CD8-positive, alpha-beta memory T cell (primary cell): ENCODE measurements at regions not wholly inside any gene's neighbourhood (a gene's known extent, or its start where the extent isn't known, plus 50 kb on each side); places are given as distances from the start of the nearest gene placed in this dataset.
A peak's percentile ranks its signal among the peaks of the same experiment; 100 is the strongest.

Experiments
- CTCF ChIA-PET: fragments of 350-600 bp; sonication (Branson Sonifier 250); formaldehyde crosslinking; loops from one replicate; lab custom pipeline; 2021; ENCODE audit warnings: antibody characterized with exemption; lab: Charles Lee
- POLR2A ChIA-PET: fragments of 350-600 bp; sonication (Branson Sonifier 250); formaldehyde crosslinking; loops from one replicate; lab custom pipeline; 2021; ENCODE audit warnings: antibody characterized with exemption; lab: Charles Lee
- DNase-seq, 5 donors: peaks; one replicate each; pipeline versions ENCODE4 v3.0.0 to v3.0.0-alpha.2; 2020 to 2022; ENCODE audit warnings: mixed read lengths in 1 of 5
- H3K27ac ChIP-seq: one replicate; pipeline ENCODE4 v1.7.0; 2013; ENCODE audit warnings: low read depth, mild to moderate bottlenecking, low read length, moderate library complexity
- H3K27me3 ChIP-seq: 2 replicates; pipeline ENCODE4 v1.7.0; 2013; ENCODE audit warnings: low read length, mild to moderate bottlenecking; ENCODE audit not compliant: insufficient read depth, poor library complexity, severe bottlenecking
- H3K36me3 ChIP-seq: 2 replicates; pipeline ENCODE4 v1.7.0; 2013; ENCODE audit warnings: mild to moderate bottlenecking, low read length, moderate library complexity; ENCODE audit not compliant: insufficient read depth
- H3K4me1 ChIP-seq: 2 replicates; pipeline ENCODE4 v1.7.0; 2013; ENCODE audit warnings: mild to moderate bottlenecking, low read length, moderate library complexity; ENCODE audit not compliant: insufficient read depth
- H3K4me3 ChIP-seq: 2 replicates; pipeline ENCODE4 v1.7.0; 2013; ENCODE audit warnings: mild to moderate bottlenecking, low read length
- H3K9me3 ChIP-seq: 2 replicates; pipeline ENCODE4 v1.7.0; 2013; ENCODE audit warnings: mild to moderate bottlenecking, low read length
- H3K27ac Mint-ChIP-seq, 8 donors: one replicate each; pipeline ENCODE4 v1.8.0; 2020 to 2021; ENCODE audit warnings: mixed read lengths in 8 of 8, mild to moderate bottlenecking in 6 of 8, inconsistent platforms in 3 of 8, moderate library complexity in 3 of 8
- H3K27me3 Mint-ChIP-seq, 2 donors: one replicate each; pipeline ENCODE4 v1.8.0; 2020 to 2021; ENCODE audit warnings: mixed read lengths in 2 of 2, mild to moderate bottlenecking in 1 of 2, moderate library complexity in 1 of 2
- H3K36me3 Mint-ChIP-seq, 3 donors: one replicate each; pipeline ENCODE4 v1.8.0; 2020 to 2021; ENCODE audit warnings: mixed read lengths in 3 of 3, inconsistent platforms in 1 of 3, mild to moderate bottlenecking in 1 of 3
- H3K4me1 Mint-ChIP-seq, 3 donors: one replicate each; pipeline ENCODE4 v1.8.0; 2020 to 2021; ENCODE audit warnings: mixed read lengths in 3 of 3, inconsistent platforms in 1 of 3, mild to moderate bottlenecking in 1 of 3
- H3K4me3 Mint-ChIP-seq, 7 donors: one replicate each; pipeline ENCODE4 v1.8.0; 2020 to 2021; ENCODE audit warnings: mixed read lengths in 7 of 7, mild to moderate bottlenecking in 6 of 7, moderate library complexity in 4 of 7, inconsistent platforms in 2 of 7
- H3K9me3 Mint-ChIP-seq, 5 donors: one replicate each; pipeline ENCODE4 v1.8.0; 2020 to 2022; ENCODE audit warnings: mixed read lengths in 5 of 5, mild to moderate bottlenecking in 3 of 5, moderate library complexity in 2 of 5, inconsistent platforms in 1 of 5

DNA sequence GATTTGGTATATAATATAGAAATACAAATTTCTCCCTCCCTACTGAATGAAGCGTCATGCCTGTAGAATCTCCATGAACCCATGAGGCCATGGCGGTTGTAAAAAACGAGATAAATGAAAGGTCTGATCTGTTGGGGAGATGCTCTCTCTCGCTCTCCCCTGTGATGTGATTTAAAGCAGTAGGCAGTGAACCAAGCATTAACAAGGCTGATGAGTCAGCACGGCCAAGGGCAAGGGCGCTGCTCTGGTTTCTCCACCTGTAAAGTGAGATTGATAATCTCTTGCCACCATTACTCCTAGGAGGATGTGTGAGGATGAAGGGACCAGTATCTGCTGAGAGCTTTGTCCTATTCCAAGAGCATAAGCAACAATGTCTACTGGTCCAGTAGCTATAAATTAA, 553.3 kb downstream of the CMPK2 start:
- no peaks in the 10 kb centered on the region for H3K27me3 ChIP-seq
- ChIA-PET POLR2A (no interaction called here), CTCF (no interaction called here)
- H3K4me3 ChIP-seq = no peak overlapping the region
- H3K9me3 ChIP-seq = no peaks in the 10 kb centered on the region
- Mint-ChIP-seq H3K9me3 (peaks cover 0 to 8% (median 3%) of the 10 kb centered on the region in 5 donors), H3K27ac (no peak overlapping the region), H3K4me3 (no peak overlapping the region), H3K4me1 (no peaks in the 10 kb centered on the region), H3K36me3 (no peaks in the 10 kb centered on the region), H3K27me3 (peaks cover 0 to 3% of the 10 kb centered on the region in 2 donors)
- H3K27ac ChIP-seq = no peak overlapping the region
- H3K4me1 ChIP-seq = no peaks in the 10 kb centered on the region
- DNase-seq = no peak
- no peaks in the 10 kb centered on the region for H3K36me3 ChIP-seq

DNA sequence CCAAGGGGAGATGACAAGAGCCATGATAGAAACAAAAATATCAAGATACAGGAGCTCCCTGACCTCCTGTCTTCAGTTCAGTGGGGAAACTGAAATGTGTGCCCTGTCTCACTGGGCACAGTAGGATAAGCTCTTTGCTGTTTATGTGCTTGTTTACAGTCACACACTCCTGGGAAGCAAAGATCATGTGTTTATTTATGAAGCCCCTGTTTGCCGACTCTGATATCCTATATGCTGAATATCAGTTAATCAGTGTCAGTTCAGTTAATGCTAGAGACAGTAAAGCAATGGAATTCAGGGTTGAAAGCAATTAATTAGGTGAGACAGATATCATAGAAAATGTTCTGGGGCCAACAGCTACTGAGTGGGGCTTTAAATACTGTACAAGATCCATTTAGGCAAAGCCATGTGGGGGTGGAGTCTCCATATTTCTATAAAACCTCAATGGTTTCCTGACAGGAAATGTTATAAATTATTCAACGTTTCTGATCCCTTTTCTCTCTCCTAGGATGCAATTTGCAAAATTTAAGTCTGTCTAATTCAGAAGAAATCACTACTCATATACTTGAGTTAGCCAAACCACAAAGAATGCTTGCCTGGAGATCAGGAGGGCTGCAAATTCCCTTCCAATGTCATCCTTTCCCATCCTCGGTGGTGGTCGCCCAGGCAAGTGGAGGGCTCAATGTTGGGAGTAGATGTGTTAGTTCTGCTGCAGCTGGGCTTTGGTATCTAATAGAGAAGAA, 551.3 kb downstream of the CMPK2 start:
- CTCF ChIA-PET = no interaction called here
- H3K36me3 Mint-ChIP-seq = no peaks in the 10 kb centered on the region

DNA sequence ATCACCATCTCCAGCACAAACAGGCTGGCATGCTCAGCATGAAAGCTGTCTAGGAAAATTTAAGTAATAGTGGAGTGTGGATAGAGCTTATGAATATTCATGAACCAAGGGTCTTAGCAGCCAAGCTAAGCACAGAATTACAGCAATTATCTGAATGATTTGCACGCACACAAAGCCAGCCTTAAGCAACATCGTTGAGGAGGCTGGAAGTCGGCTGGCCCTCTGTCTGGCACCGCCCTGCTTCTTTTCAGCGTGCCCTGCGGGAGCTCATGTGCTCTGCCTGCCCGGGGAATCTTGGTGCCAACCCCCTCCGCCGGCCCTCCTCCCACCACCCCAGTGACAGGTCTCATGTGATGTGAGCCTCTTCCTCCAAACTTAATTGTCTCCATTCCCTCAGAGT, 540.1 kb downstream of the CMPK2 start:
- peaks cover under 1 to 19% (median 5%) of the 10 kb centered on the region in 5 donors for H3K9me3 Mint-ChIP-seq
- ChIA-PET POLR2A (no interaction called here), CTCF (no interaction called here)
- Histone ChIP-seq H3K9me3 (no peaks in the 10 kb centered on the region), H3K4me1 (no peaks in the 10 kb centered on the region), H3K27me3 (no peaks in the 10 kb centered on the region), H3K36me3 (no peaks in the 10 kb centered on the region), H3K27ac (no peak overlapping the region), H3K4me3 (no peak overlapping the region)
- no peaks in the 10 kb centered on the region for H3K36me3 Mint-ChIP-seq
- no peaks in the 10 kb centered on the region for H3K4me1 Mint-ChIP-seq
- no peak overlapping the region for H3K27ac Mint-ChIP-seq
- DNase-seq = no peak
- no peak overlapping the region for H3K4me3 Mint-ChIP-seq
- no peaks in the 10 kb centered on the region for H3K27me3 Mint-ChIP-seq

More for the DNA sequence above, 551.3 kb downstream of the CMPK2 start:
- Histone ChIP-seq H3K36me3 (no peaks in the 10 kb centered on the region), H3K4me1 (no peaks in the 10 kb centered on the region), H3K9me3 (no peaks in the 10 kb centered on the region), H3K27me3 (no peaks in the 10 kb centered on the region), H3K27ac (no peak overlapping the region), H3K4me3 (no peak overlapping the region)
- Mint-ChIP-seq H3K27ac (no peak overlapping the region), H3K4me1 (no peaks in the 10 kb centered on the region), H3K4me3 (no peak overlapping the region), H3K27me3 (peaks cover 0 to 4% of the 10 kb centered on the region in 2 donors), H3K9me3 (peaks cover 2 to 10% (median 5%) of the 10 kb centered on the region in 5 donors)
- DNase-seq = no peak
- POLR2A ChIA-PET = no interaction called here

DNA sequence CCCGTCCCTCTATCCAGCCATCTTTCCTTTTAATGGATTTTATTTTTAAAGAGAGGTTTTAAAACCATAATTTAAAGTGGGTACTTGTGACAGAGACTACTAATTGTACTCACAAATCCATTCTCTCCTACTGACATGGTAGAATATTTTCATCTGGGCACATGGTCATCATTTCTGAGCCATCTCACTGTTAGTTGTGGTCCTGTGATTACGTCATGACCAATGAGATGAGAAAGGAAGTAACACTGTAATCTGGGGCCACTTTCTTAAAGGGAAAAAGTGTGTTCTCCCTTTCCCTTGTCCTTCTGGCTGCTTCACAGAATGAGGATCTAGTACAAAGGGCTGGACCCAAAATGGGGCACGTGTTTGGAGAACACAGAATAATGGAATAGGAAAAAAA, 538.7 kb downstream of the CMPK2 start:
- Histone ChIP-seq H3K36me3 (no peaks in the 10 kb centered on the region), H3K4me3 (no peak overlapping the region), H3K27me3 (no peaks in the 10 kb centered on the region), H3K27ac (no peak overlapping the region), H3K4me1 (no peaks in the 10 kb centered on the region), H3K9me3 (no peaks in the 10 kb centered on the region)
- Mint-ChIP-seq H3K4me1 (no peaks in the 10 kb centered on the region), H3K4me3 (no peak overlapping the region), H3K27ac (no peak overlapping the region), H3K9me3 (peaks cover 2 to 13% (median 7%) of the 10 kb centered on the region in 5 donors), H3K36me3 (no peaks in the 10 kb centered on the region), H3K27me3 (no peaks in the 10 kb centered on the region)
- ChIA-PET POLR2A (no interaction called here), CTCF (no interaction called here)
- no peak for DNase-seq

DNA sequence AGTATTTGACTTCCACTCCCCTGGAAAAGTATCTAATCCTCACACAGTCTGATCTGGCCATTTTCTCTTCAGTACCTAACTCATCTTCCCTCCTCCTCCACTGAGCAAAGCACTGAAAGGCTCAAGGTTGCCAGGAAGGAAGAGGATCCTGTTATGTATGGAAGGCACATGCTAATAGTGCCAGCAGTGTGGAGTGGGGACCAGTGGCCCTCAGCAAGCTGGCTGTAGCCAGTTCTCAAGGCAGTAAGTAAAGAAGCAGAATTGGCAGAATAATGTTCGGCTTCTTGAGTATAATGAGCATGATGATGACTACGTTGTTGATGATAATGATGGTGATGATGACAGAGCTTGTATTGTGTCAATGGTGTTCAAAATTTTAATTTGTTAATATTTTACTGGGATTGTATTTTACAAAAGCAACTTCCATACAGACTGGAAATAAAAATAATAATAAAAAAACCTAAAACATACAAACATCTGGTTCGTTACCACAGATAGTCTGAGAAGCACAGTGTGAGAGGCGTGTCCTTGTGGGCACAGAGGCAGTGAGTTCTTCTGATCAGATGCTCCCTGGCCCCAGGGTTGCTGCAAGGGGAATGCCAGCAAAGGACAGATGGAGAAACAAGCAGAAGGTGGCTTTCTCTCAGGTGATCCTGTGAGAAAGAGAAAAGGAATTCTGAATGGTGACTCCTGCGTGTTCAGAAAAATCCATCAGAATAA, 528.8 kb downstream of the CMPK2 start:
- Mint-ChIP-seq H3K27ac (no peak overlapping the region), H3K4me1 (no peaks in the 10 kb centered on the region), H3K4me3 (peak overlapping the region in 1 of 7 donors; percentile 29), H3K9me3 (peaks cover 0 to 2% (median 0%) of the 10 kb centered on the region in 5 donors), H3K36me3 (no peaks in the 10 kb centered on the region), H3K27me3 (no peaks in the 10 kb centered on the region)
- ChIA-PET CTCF (no interaction called here), POLR2A (no interaction called here)
- Histone ChIP-seq H3K27me3 (no peaks in the 10 kb centered on the region), H3K4me1 (no peaks in the 10 kb centered on the region), H3K27ac (no peak overlapping the region), H3K4me3 (no peak overlapping the region), H3K9me3 (no peaks in the 10 kb centered on the region), H3K36me3 (no peaks in the 10 kb centered on the region)
- no peak for DNase-seq

DNA sequence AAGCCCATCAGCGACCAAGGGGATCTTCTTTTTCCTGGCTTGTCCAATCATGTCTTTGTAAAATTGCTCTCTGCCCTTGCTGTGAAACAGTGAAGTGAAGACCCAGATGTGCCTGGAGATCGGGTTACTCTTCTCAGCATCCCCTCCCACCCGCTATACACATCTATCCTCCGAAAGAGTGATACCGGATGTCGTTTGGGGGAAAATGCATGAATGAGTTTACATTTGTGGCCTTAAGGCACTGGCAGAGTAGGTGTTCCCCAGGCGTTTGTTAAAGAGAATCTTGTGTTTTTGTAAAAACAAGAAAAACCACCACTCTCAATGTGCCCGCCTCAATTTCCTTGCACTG, 528.3 kb downstream of the CMPK2 start:
- no peaks in the 10 kb centered on the region for H3K36me3 ChIP-seq
- ChIA-PET POLR2A (no interaction called here), CTCF (no interaction called here)
- H3K9me3 Mint-ChIP-seq = no peaks in the 10 kb centered on the region
- peak overlapping the region in 1 of 7 donors; percentile 29 for H3K4me3 Mint-ChIP-seq
- H3K4me1 Mint-ChIP-seq = no peaks in the 10 kb centered on the region
- no peaks in the 10 kb centered on the region for H3K36me3 Mint-ChIP-seq
- H3K27me3 Mint-ChIP-seq = no peaks in the 10 kb centered on the region
- H3K27me3 ChIP-seq = no peaks in the 10 kb centered on the region
- no peak overlapping the region for H3K27ac Mint-ChIP-seq
- H3K4me3 ChIP-seq = no peak overlapping the region
- DNase-seq = no peak
- no peaks in the 10 kb centered on the region for H3K9me3 ChIP-seq
- H3K4me1 ChIP-seq = no peaks in the 10 kb centered on the region
- no peak overlapping the region for H3K27ac ChIP-seq

DNA sequence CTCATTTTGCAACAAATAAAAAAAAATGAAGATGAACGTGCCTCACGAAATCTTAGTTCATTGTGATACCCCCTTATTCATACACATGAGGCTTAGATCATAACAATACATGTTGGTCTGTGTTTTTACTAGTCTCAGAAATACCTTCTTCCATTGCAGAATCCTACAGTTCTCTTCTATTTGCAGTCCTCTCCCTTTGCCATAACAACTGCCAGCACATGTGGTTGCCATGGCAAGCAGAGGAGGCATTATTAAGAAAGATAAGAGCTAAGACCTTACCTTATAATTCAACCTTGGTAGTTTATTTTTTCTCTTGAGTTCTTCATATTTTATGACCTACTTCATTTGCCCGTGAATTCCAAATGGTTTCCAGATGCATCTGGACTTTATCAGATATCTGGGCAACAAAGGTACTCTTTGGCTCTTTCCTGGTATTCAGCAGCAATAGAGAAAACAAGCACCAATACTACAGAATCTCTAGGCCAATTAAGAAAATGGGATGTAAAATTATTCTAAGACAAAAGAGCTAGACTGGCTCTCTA, 524.0 kb downstream of the CMPK2 start:
- DNase-seq = no peak
- Mint-ChIP-seq H3K27me3 (no peaks in the 10 kb centered on the region), H3K4me3 (no peak overlapping the region), H3K4me1 (no peaks in the 10 kb centered on the region), H3K36me3 (no peaks in the 10 kb centered on the region), H3K9me3 (peaks cover 0 to 4% (median 0%) of the 10 kb centered on the region in 5 donors), H3K27ac (no peak overlapping the region)
- Histone ChIP-seq H3K27me3 (no peaks in the 10 kb centered on the region), H3K9me3 (no peaks in the 10 kb centered on the region), H3K36me3 (no peaks in the 10 kb centered on the region), H3K4me1 (no peaks in the 10 kb centered on the region), H3K4me3 (no peak overlapping the region), H3K27ac (no peak overlapping the region)
- CTCF ChIA-PET = no interaction called here
- POLR2A ChIA-PET = no interaction called here

DNA sequence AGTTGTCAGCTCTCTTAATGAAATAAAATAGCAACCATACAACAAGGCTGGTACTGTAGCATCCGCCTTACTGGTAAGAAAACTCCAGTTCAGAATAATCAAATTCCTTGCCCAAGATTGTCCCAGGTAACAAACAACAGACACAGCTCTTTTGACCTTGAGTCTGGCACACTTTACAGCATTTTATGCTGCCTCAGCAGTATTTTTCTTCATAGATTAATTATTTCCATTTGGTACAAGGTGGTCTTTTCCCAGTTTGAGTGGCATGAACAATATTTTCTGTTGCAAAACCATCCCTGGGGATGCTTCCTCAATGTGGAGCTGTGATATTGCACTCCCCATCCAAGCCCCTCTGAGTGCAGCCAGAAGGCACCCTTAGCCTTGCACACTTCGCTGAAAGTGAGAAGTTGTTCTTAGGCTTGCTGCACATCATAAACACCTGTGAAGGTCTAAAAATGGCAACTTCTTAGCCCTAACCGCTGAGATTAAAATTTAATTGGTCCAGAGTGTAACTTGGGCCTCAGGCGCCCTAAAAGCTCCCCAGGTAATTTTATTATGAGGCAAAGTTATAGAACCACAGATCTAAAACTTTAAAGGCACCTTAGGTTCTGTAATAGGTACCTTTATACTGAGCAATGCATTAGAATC, 523.3 kb downstream of the CMPK2 start:
- Histone ChIP-seq H3K9me3 (no peaks in the 10 kb centered on the region), H3K4me3 (no peak overlapping the region), H3K27me3 (no peaks in the 10 kb centered on the region), H3K4me1 (no peaks in the 10 kb centered on the region), H3K27ac (no peak overlapping the region), H3K36me3 (no peaks in the 10 kb centered on the region)
- ChIA-PET POLR2A (no interaction called here), CTCF (no interaction called here)
- H3K27ac Mint-ChIP-seq = no peak overlapping the region
- DNase-seq = no peak
- H3K4me3 Mint-ChIP-seq = no peak overlapping the region
- H3K9me3 Mint-ChIP-seq = peaks cover 0 to 4% (median 0%) of the 10 kb centered on the region in 5 donors
- H3K27me3 Mint-ChIP-seq = no peaks in the 10 kb centered on the region
- no peaks in the 10 kb centered on the region for H3K36me3 Mint-ChIP-seq
- H3K4me1 Mint-ChIP-seq = no peaks in the 10 kb centered on the region
